CD4-positive, alpha-beta T cell (primary cell): ENCODE measurements at regions not wholly inside any gene's neighbourhood (a gene's known extent, or its start where the extent isn't known, plus 50 kb on each side); places are given as distances from the start of the nearest gene placed in this dataset.
"Not testable (repeated sequence)": the region's sequence is repeated elsewhere in the genome, so short reads cannot be mapped to it uniquely, and the experiment has no call there.

Experiments used
- ATAC-seq: fragments of 200-7000 bp; cut with Tn5 transposase; one replicate; pipeline ENCODE4 v1.10.0; 2022; ENCODE audit warnings: mild to moderate bottlenecking; ENCODE audit not compliant: poor library complexity
- CTCF ChIA-PET: fragments of 350-600 bp; sonication (Branson Sonifier 250); formaldehyde crosslinking; loops from one replicate; lab custom pipeline; 2021; ENCODE audit warnings: antibody characterized with exemption, inconsistent platforms; lab: Charles Lee
- POLR2A ChIA-PET: fragments of 350-600 bp; sonication (Branson Sonifier 250); formaldehyde crosslinking; loops from one replicate; lab custom pipeline; 2021; ENCODE audit warnings: antibody characterized with exemption, inconsistent platforms; lab: Charles Lee
- DNase-seq, 14 experiments: peaks; one replicate each; pipeline ENCODE4 v3.0.0-alpha.2; 2013 to 2020; ENCODE audit warnings: mixed read lengths in 2 of 14
- H3K27ac ChIP-seq, 2 donors: one replicate each; pipeline versions ENCODE4 v1.5.1 to v1.7.0; 2013; ENCODE audit warnings: low read length in 2 of 2, low read depth in 1 of 2, mild to moderate bottlenecking in 1 of 2
- H3K27me3 ChIP-seq, 2 experiments: 1 replicate in 1 of 2; 2 replicates in 1 of 2; pipeline versions ENCODE4 v1.6.1 to v1.7.0; 2013; ENCODE audit warnings: low read length in 2 of 2, control low read depth in 1 of 2, mild to moderate bottlenecking in 1 of 2, moderate library complexity in 1 of 2; ENCODE audit not compliant: insufficient read depth in 2 of 2, control insufficient read depth in 1 of 2
- H3K36me3 ChIP-seq: one replicate; pipeline ENCODE4 v1.6.1; 2013; ENCODE audit warnings: low read length, control low read depth; ENCODE audit not compliant: insufficient read depth
- H3K4me1 ChIP-seq: one replicate; pipeline ENCODE4 v1.6.1; 2013; ENCODE audit warnings: low read length, control low read depth; ENCODE audit not compliant: insufficient read depth
- H3K4me3 ChIP-seq: one replicate; pipeline ENCODE4 v1.5.1; 2013; ENCODE audit warnings: mild to moderate bottlenecking, low read length, moderate library complexity
- H3K9me3 ChIP-seq, 2 experiments: 1 replicate in 1 of 2; 2 replicates in 1 of 2; pipeline versions ENCODE4 v1.6.1 to v1.7.0; 2013; ENCODE audit warnings: low read length in 2 of 2, mild to moderate bottlenecking in 2 of 2, control low read depth in 1 of 2, moderate library complexity in 1 of 2; ENCODE audit not compliant: control insufficient read depth in 1 of 2, insufficient read depth in 1 of 2
- H3K27ac Mint-ChIP-seq: one replicate; pipeline ENCODE4 v1.8.0; 2020; ENCODE audit warnings: mixed read lengths
- H3K27me3 Mint-ChIP-seq: one replicate; pipeline ENCODE4 v1.8.0; 2021; ENCODE audit warnings: mixed read lengths
- H3K36me3 Mint-ChIP-seq: one replicate; pipeline ENCODE4 v1.8.0; 2021; ENCODE audit warnings: low read depth, mixed read lengths
- H3K4me1 Mint-ChIP-seq: one replicate; pipeline ENCODE4 v1.8.0; 2021; ENCODE audit warnings: low read depth, mixed read lengths
- H3K4me3 Mint-ChIP-seq: one replicate; pipeline ENCODE4 v1.8.0; 2020; ENCODE audit warnings: mild to moderate bottlenecking, mixed read lengths
- H3K9me3 Mint-ChIP-seq: one replicate; pipeline ENCODE4 v1.8.0; 2020; ENCODE audit warnings: mixed read lengths
- CTCF ChIP-seq: fragments of 200-600 bp; IDR thresholded peaks from one replicate; pipeline ENCODE4 v1.8.0; 2022; ENCODE audit warnings: antibody characterized with exemption, mild to moderate bottlenecking
- intact Hi-C, 2 experiments: fragments of 100-400 bp; cut with DNase I in 1 of 2; cut with micrococcal nuclease in 1 of 2; formaldehyde crosslinking; loops; one replicate each; pipeline versions ENCODE4 v1.15.1 to v1.9.0; 2023 to 2025; cut with DNase I, micrococcal nuclease

DNA sequence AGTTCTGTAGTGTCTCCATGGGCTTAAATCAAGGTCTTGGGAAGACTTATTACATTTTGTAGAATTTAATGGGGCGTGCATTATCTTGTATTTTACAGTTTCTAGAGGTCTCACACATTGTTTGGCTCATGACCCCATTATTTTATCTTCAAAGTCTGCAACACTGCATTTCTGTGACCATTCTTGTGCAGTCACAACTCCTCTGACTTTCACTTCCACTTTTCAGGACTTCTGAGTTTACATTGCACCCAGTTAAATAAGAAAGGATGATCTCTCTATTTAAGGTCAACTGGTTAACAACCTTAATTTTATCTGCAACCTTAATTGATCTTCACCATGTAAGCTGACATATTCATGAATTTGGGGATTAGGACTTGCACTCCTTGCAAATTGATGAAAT lies 1186.6 kb downstream of the MRPL39 start:
- intact Hi-C loops, result no loop called here
- Histone ChIP-seq H3K27ac (no peak overlapping the region), H3K36me3 (no peaks in the 10 kb centered on the region), H3K4me1 (no peaks in the 10 kb centered on the region), H3K9me3 (peaks cover 8 to 12% of the 10 kb centered on the region in 2 experiments), H3K4me3 (no peak overlapping the region), H3K27me3 (no peaks in the 10 kb centered on the region)
- H3K4me1 Mint-ChIP-seq, result no peaks in the 10 kb centered on the region
- no peak for DNase-seq
- no peak overlapping the region for H3K27ac Mint-ChIP-seq
- no peak for TF ChIP-seq CTCF
- H3K4me3 Mint-ChIP-seq, result no peak overlapping the region
- peaks cover 3% of the 10 kb centered on the region for H3K9me3 Mint-ChIP-seq
- H3K36me3 Mint-ChIP-seq, result no peaks in the 10 kb centered on the region
- no peaks in the 10 kb centered on the region for H3K27me3 Mint-ChIP-seq
- ATAC-seq, result no peak
- POLR2A ChIA-PET, result no interaction called here
- CTCF ChIA-PET, result no interaction called here

- H3K9me3 Mint-ChIP-seq, DNase-seq, intact Hi-C loops, H3K27me3 Mint-ChIP-seq, H3K4me3 Mint-ChIP-seq, H3K36me3 Mint-ChIP-seq, H3K4me1 ChIP-seq, CTCF ChIA-PET, H3K4me3 ChIP-seq, H3K27me3 ChIP-seq, H3K4me1 Mint-ChIP-seq, H3K27ac Mint-ChIP-seq, H3K36me3 ChIP-seq, H3K27ac ChIP-seq, POLR2A ChIA-PET, ATAC-seq: not testable (repeated sequence)
- H3K9me3 ChIP-seq, result peaks cover 8 to 12% of the 10 kb centered on the region in 2 experiments
Observed at GRCh38 chr21:24419641-24420040, 1187.6 kb downstream of the MRPL39 start.

GRCh38 chr21:24418671-24419070 lies 1188.6 kb downstream of the MRPL39 start:
- DNase-seq, result no peak
- Histone ChIP-seq H3K27me3 (no peaks in the 10 kb centered on the region), H3K4me1 (no peaks in the 10 kb centered on the region), H3K36me3 (no peaks in the 10 kb centered on the region), H3K27ac (no peak overlapping the region), H3K4me3 (no peak overlapping the region), H3K9me3 (peaks cover 8 to 12% of the 10 kb centered on the region in 2 experiments)
- H3K27ac Mint-ChIP-seq, result no peak overlapping the region
- TF ChIP-seq CTCF, result no peak
- H3K4me1 Mint-ChIP-seq, result no peaks in the 10 kb centered on the region
- H3K36me3 Mint-ChIP-seq, result no peaks in the 10 kb centered on the region
- H3K27me3 Mint-ChIP-seq, result no peaks in the 10 kb centered on the region
- H3K9me3 Mint-ChIP-seq, result peaks cover 3% of the 10 kb centered on the region
- intact Hi-C loops, result no loop called here
- ATAC-seq, result no peak
- CTCF ChIA-PET, result no interaction called here
- POLR2A ChIA-PET, result no interaction called here
- H3K4me3 Mint-ChIP-seq, result no peak overlapping the region

DNA sequence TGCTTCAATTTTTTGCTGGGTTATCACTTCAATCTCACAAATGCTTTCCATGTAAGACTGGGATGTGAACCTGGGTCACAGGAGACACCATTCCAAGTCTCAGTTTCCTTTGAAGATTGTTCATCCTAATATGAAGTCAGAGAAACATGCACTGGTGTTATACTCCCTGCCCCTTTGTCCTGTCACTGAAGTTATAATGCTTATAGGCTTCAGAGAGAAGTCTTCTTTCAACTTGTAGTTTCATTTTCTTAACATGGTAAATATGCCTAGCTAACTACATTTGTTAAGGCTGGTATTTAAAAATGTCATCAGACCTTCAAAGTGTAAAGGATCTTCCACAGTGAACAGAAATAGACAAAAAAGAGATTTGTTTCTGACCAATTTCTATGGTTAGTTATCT lies 1195.9 kb downstream of the MRPL39 start:
- H3K4me3 Mint-ChIP-seq, result no peak overlapping the region

More for the DNA sequence above, 1195.9 kb downstream of the MRPL39 start:
- Mint-ChIP-seq H3K36me3 (no peaks in the 10 kb centered on the region), H3K4me1 (no peaks in the 10 kb centered on the region), H3K27ac (no peak overlapping the region), H3K9me3 (no peaks in the 10 kb centered on the region), H3K27me3 (no peaks in the 10 kb centered on the region)
- DNase-seq (no peak), ATAC-seq (no peak)
- no peak overlapping the region for H3K4me3 ChIP-seq
- no peaks in the 10 kb centered on the region for H3K36me3 ChIP-seq
- no peak for TF ChIP-seq CTCF
- H3K27me3 ChIP-seq, result no peaks in the 10 kb centered on the region
- CTCF ChIA-PET, result no interaction called here
- no peaks in the 10 kb centered on the region for H3K9me3 ChIP-seq
- no peak overlapping the region for H3K27ac ChIP-seq
- H3K4me1 ChIP-seq, result no peaks in the 10 kb centered on the region
- POLR2A ChIA-PET, result no interaction called here
- intact Hi-C loops, result no loop called here
